Panc1 (cell line): ENCODE measurements at regions not wholly inside any gene's neighbourhood (a gene's known extent, or its start where the extent isn't known, plus 50 kb on each side); places are given as distances from the start of the nearest gene placed in this dataset.

Experiments used
- ATAC-seq: fragments of 200-7000 bp; cut with Tn5 transposase; 2 replicates; pipeline ENCODE4 v1.9.1; 2020; ENCODE audit warnings: mild to moderate bottlenecking, moderate library complexity
- BruUV-seq: library from RNA; stranded (reverse); fragments of 400-500 nt; replicated peaks from 2 replicates; lab custom pipeline; 2021; lab: Mats Ljungman, UMichigan
- CTCF ChIA-PET: fragments of 300-600 bp; sonication (Branson Sonifier 250); formaldehyde crosslinking; loops from one replicate; lab custom pipeline; 2022; ENCODE audit warnings: antibody characterized with exemption; lab: Charles Lee
- POLR2A ChIA-PET: fragments of 300-600 bp; sonication (Branson Sonifier 250); formaldehyde crosslinking; loops from one replicate; lab custom pipeline; 2022; ENCODE audit warnings: antibody characterized with exemption; lab: Charles Lee
- DNase-seq: peaks from one replicate; pipeline ENCODE4 v3.0.0-alpha.2; 2010; ENCODE audit warnings: low read depth, low spot score
- H3K27ac ChIP-seq: 2 replicates; pipeline ENCODE4 v1.5.1; 2011; ENCODE audit warnings: mild to moderate bottlenecking, low read length, inconsistent platforms
- H3K27me3 ChIP-seq: fragments of 200-500 bp; sonication (Bioruptor generic); 2 replicates; pipeline ENCODE4 v1.6.0; 2014; ENCODE audit warnings: low read length, inconsistent platforms; ENCODE audit not compliant: control insufficient read depth, insufficient read depth
- H3K36me3 ChIP-seq: fragments of 200-500 bp; sonication (Bioruptor generic); 2 replicates; pipeline ENCODE4 v1.5.1; 2014; ENCODE audit warnings: inconsistent platforms, mild to moderate bottlenecking, low read length, moderate library complexity; ENCODE audit not compliant: control insufficient read depth, insufficient read depth
- H3K4me1 ChIP-seq: 2 replicates; pipeline ENCODE4 v1.5.1; 2011; ENCODE audit warnings: inconsistent platforms, mild to moderate bottlenecking, low read length, moderate library complexity; ENCODE audit not compliant: control insufficient read depth, insufficient read depth
- H3K4me3 ChIP-seq, 2 experiments: 2 replicates each; pipeline ENCODE4 v1.5.1; 2011 to 2012; ENCODE audit warnings: low read depth in 2 of 2, low read length in 2 of 2, mild to moderate bottlenecking in 2 of 2, inconsistent platforms in 1 of 2, moderate library complexity in 1 of 2
- H3K9me3 ChIP-seq: fragments of 200-500 bp; sonication (Bioruptor generic); 2 replicates; pipeline ENCODE4 v1.5.1; 2014; ENCODE audit warnings: low read depth, mild to moderate bottlenecking, inconsistent platforms, low read length, moderate library complexity; ENCODE audit not compliant: control insufficient read depth, insufficient read depth
- CTCF ChIP-seq: fragments of 450-650 bp; IDR thresholded peaks from 2 replicates; pipeline ENCODE4 v1.5.1; 2017; ENCODE audit warnings: mild to moderate bottlenecking
- POLR2AphosphoS5 ChIP-seq: IDR thresholded peaks from 2 replicates; pipeline ENCODE4 v1.6.1; 2012; ENCODE audit warnings: mild to moderate bottlenecking, low read depth, low read length, moderate library complexity
- SIN3A ChIP-seq: IDR thresholded peaks from 2 replicates; pipeline ENCODE4 v1.6.1; 2012; ENCODE audit warnings: low read depth, mild to moderate bottlenecking, low read length, moderate library complexity, borderline replicate concordance; ENCODE audit not compliant: insufficient read depth
- TCF7L2 ChIP-seq: IDR thresholded peaks from 2 replicates; pipeline ENCODE4 v1.6.1; 2011; ENCODE audit warnings: mild to moderate bottlenecking, low read depth, low read length, inconsistent platforms
- in situ Hi-C: cut with HindIII; loops from 2 replicates; pipeline ENCODE4 v1.10.0; 2016; ENCODE audit warnings: low sequenced_read_pairs, low pct_unique_long_range_greater_than_20kb
- intact Hi-C: fragments of 100-400 bp; cut with micrococcal nuclease; formaldehyde crosslinking; loops from one replicate; pipeline ENCODE4 v1.10.0; 2022; ENCODE audit not compliant: unreplicated experiment
- TF ChIP-seq, protein P1 (sequence below), 2 experiments: IDR thresholded peaks; 2 replicates each; pipeline ENCODE4 v1.6.1; 2011 to 2012; ENCODE audit warnings: low read depth in 2 of 2, control low read depth in 1 of 2, low read length in 1 of 2, mild to moderate bottlenecking in 1 of 2, moderate library complexity in 1 of 2; ENCODE audit not compliant: insufficient read depth in 1 of 2

- no peak for TF ChIP-seq TCF7L2
- TF ChIP-seq, protein P1, sequence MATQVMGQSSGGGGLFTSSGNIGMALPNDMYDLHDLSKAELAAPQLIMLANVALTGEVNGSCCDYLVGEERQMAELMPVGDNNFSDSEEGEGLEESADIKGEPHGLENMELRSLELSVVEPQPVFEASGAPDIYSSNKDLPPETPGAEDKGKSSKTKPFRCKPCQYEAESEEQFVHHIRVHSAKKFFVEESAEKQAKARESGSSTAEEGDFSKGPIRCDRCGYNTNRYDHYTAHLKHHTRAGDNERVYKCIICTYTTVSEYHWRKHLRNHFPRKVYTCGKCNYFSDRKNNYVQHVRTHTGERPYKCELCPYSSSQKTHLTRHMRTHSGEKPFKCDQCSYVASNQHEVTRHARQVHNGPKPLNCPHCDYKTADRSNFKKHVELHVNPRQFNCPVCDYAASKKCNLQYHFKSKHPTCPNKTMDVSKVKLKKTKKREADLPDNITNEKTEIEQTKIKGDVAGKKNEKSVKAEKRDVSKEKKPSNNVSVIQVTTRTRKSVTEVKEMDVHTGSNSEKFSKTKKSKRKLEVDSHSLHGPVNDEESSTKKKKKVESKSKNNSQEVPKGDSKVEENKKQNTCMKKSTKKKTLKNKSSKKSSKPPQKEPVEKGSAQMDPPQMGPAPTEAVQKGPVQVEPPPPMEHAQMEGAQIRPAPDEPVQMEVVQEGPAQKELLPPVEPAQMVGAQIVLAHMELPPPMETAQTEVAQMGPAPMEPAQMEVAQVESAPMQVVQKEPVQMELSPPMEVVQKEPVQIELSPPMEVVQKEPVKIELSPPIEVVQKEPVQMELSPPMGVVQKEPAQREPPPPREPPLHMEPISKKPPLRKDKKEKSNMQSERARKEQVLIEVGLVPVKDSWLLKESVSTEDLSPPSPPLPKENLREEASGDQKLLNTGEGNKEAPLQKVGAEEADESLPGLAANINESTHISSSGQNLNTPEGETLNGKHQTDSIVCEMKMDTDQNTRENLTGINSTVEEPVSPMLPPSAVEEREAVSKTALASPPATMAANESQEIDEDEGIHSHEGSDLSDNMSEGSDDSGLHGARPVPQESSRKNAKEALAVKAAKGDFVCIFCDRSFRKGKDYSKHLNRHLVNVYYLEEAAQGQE (IDR thresholded peaks at IDR 0.05; ENCODE audit: insufficient read depth in 1 of 2, low read depth in 2 of 2, low read length in 1 of 2): no peak
- no peak for TF ChIP-seq POLR2AphosphoS5
- TF ChIP-seq CTCF: no peak
- TF ChIP-seq SIN3A: no peak
- ATAC-seq (no peak), DNase-seq (no peak)
- ChIA-PET POLR2A (no interaction called here), CTCF (no interaction called here)
- Histone ChIP-seq H3K4me1 (no peaks in the 10 kb centered on the region), H3K27me3 (no peaks in the 10 kb centered on the region), H3K36me3 (no peaks in the 10 kb centered on the region), H3K4me3 (no peak overlapping the region), H3K27ac (no peak overlapping the region), H3K9me3 (no peaks in the 10 kb centered on the region)
- intact Hi-C loops (no loop called here), in situ Hi-C loops (no loop called here)
- BruUV-seq: no TSS peak
Measured at GRCh38 chr16:51389881-51390280, 238.8 kb upstream of the SALL1 start.

GRCh38 chr16:51388516-51388951 is 237.5 kb upstream of the SALL1 start:
- no peaks in the 10 kb centered on the region for H3K9me3 ChIP-seq
- ChIA-PET CTCF (no interaction called here), POLR2A (no interaction called here)
- intact Hi-C loops: no loop called here
- no peak for DNase-seq
- H3K4me3 ChIP-seq: no peak overlapping the region
- in situ Hi-C loops: no loop called here
- H3K27ac ChIP-seq: no peak overlapping the region
- BruUV-seq: no TSS peak
- H3K36me3 ChIP-seq: no peaks in the 10 kb centered on the region
- no peak for TF ChIP-seq SIN3A
- no peak for TF ChIP-seq CTCF
- no peaks in the 10 kb centered on the region for H3K4me1 ChIP-seq
- no peaks in the 10 kb centered on the region for H3K27me3 ChIP-seq
- no peak for ATAC-seq
